Smooth muscle cell (in vitro differentiated cells): ENCODE measurements at regions not wholly inside any gene's neighbourhood (a gene's known extent, or its start where the extent isn't known, plus 50 kb on each side); places are given as distances from the start of the nearest gene placed in this dataset.

ENCODE experiments used
- DNase-seq: peaks from one replicate; lab custom pipeline; 2025; ENCODE audit not compliant: unreplicated experiment; lab: John Stamatoyannopoulos, UW
- H2AFZ ChIP-seq: fragments of 200-600 bp; sonication (generic); 2 replicates; pipeline ENCODE4 v1.6.0; 2016; ENCODE audit warnings: antibody characterized with exemption, low read depth, mild to moderate bottlenecking
- H3F3A ChIP-seq: fragments of 200-600 bp; sonication (generic); 2 replicates; pipeline ENCODE4 v1.6.0; 2017; ENCODE audit warnings: antibody characterized with exemption, low read depth
- H3K27ac ChIP-seq: fragments of 200-600 bp; sonication (generic); 2 replicates; pipeline ENCODE4 v1.5.1; 2016; ENCODE audit warnings: low read depth, mild to moderate bottlenecking
- H3K27me3 ChIP-seq: fragments of 200-600 bp; sonication (generic); 2 replicates; pipeline ENCODE4 v1.6.1; 2016; ENCODE audit warnings: low read depth, mild to moderate bottlenecking
- H3K36me3 ChIP-seq: fragments of 200-600 bp; sonication (generic); 2 replicates; pipeline ENCODE4 v1.5.1; 2016; ENCODE audit warnings: low read depth
- H3K4me1 ChIP-seq: fragments of 200-600 bp; sonication (generic); 2 replicates; pipeline ENCODE4 v1.5.1; 2016; ENCODE audit warnings: low read depth
- H3K4me2 ChIP-seq: fragments of 200-600 bp; sonication (generic); 2 replicates; pipeline ENCODE4 v1.6.0; 2016; ENCODE audit warnings: mild to moderate bottlenecking
- H3K4me3 ChIP-seq: fragments of 200-600 bp; sonication (generic); 2 replicates; pipeline ENCODE4 v1.5.1; 2016; ENCODE audit warnings: mild to moderate bottlenecking
- H3K79me2 ChIP-seq: fragments of 200-600 bp; sonication (generic); 2 replicates; pipeline ENCODE4 v1.6.0; 2016; ENCODE audit warnings: low read depth, mild to moderate bottlenecking
- H3K9ac ChIP-seq: fragments of 200-600 bp; sonication (generic); 2 replicates; pipeline ENCODE4 v1.6.0; 2016; ENCODE audit warnings: low read depth
- H3K9me3 ChIP-seq: fragments of 200-600 bp; sonication (generic); replicated peaks from 2 replicates; pipeline ENCODE4 v1.5.1; 2016; ENCODE audit warnings: low read depth
- H4K20me1 ChIP-seq: fragments of 200-600 bp; sonication (generic); 2 replicates; pipeline ENCODE4 v1.6.0; 2016; ENCODE audit warnings: low read depth
- WGBS: methylation state at CpG from one replicate; pipeline ENCODE4 v1.1.7; 2016; ENCODE audit warnings: low lambda C conversion rate; 5-methylcytosine and 5-hydroxymethylcytosine counted together
- TF ChIP-seq, protein P1 (sequence below): fragments of 200-600 bp; sonication (generic); IDR thresholded peaks from 2 replicates; pipeline ENCODE4 v1.5.1; 2017; ENCODE audit warnings: borderline replicate concordance, mild to moderate bottlenecking, antibody characterized with exemption; ENCODE audit not compliant: insufficient read depth, poor library complexity, severe bottlenecking

DNA sequence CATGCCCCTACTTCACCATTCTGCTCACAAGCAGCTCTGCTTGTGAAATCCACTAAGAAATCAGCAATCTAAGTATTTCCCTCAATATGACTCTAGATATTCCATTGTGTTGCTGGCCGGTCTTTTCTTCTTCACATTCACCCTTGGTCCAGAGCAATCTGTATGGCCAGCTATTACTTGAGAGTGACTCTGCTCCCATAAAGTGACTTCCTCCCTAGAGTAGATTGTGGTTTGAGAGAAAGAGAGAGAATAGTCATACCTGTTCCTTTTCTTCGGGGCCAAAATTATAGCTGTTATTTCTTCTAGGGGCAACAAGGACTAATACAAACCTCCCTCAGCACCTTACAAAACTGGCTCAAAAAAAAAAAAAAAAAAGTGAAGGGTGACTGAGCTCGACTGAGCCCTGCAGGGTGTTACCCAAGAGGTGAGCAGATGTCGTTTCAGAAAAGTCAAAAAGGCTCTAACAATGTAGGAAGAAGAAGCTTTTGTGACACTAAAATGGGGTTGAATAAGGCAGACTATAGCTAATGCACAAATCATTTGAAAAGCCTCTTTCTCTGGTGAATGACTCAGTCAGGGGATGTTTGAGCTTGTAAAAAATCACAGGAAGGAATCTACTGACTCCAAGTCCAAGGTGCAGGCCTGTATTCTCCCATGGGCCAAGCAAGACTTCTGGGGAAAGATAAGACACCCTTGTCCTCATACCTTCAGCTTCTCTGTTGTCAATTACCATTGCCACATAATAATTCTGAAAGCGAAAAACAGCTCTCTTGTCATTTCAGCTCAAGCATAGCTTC lies 161.0 kb upstream of the SLC24A5 start:
- H3K4me3 ChIP-seq, result no peak overlapping the region
- WGBS, result 73% methylated on average over 5 of the region's 5 CpGs
- no peak for DNase-seq
- no peaks in the 10 kb centered on the region for H3K36me3 ChIP-seq
- no peak overlapping the region for H3K27ac ChIP-seq
- H3K9ac ChIP-seq, result no peak overlapping the region
- H2AFZ ChIP-seq, result no peak overlapping the region
- no peaks in the 10 kb centered on the region for H4K20me1 ChIP-seq
- TF ChIP-seq, protein P1, sequence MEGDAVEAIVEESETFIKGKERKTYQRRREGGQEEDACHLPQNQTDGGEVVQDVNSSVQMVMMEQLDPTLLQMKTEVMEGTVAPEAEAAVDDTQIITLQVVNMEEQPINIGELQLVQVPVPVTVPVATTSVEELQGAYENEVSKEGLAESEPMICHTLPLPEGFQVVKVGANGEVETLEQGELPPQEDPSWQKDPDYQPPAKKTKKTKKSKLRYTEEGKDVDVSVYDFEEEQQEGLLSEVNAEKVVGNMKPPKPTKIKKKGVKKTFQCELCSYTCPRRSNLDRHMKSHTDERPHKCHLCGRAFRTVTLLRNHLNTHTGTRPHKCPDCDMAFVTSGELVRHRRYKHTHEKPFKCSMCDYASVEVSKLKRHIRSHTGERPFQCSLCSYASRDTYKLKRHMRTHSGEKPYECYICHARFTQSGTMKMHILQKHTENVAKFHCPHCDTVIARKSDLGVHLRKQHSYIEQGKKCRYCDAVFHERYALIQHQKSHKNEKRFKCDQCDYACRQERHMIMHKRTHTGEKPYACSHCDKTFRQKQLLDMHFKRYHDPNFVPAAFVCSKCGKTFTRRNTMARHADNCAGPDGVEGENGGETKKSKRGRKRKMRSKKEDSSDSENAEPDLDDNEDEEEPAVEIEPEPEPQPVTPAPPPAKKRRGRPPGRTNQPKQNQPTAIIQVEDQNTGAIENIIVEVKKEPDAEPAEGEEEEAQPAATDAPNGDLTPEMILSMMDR, result no peak
- H3K79me2 ChIP-seq, result no peaks in the 10 kb centered on the region
- H3K4me2 ChIP-seq, result no peak overlapping the region
- H3K27me3 ChIP-seq, result no peaks in the 10 kb centered on the region
- H3F3A ChIP-seq, result no peaks in the 10 kb centered on the region
- H3K9me3 ChIP-seq, result no peaks in the 10 kb centered on the region
- H3K4me1 ChIP-seq, result peaks cover 15% of the 10 kb centered on the region

GRCh38 chr15:47961401-47962090 lies 159.2 kb upstream of the SLC24A5 start:
- no peak overlapping the region for H3K27ac ChIP-seq
- peaks cover 4% of the 10 kb centered on the region for H3K4me1 ChIP-seq
- H3K27me3 ChIP-seq, result no peaks in the 10 kb centered on the region
- no peaks in the 10 kb centered on the region for H3K36me3 ChIP-seq
- TF ChIP-seq, protein P1, result no peak
- no peaks in the 10 kb centered on the region for H3K79me2 ChIP-seq
- no peak overlapping the region for H2AFZ ChIP-seq
- no peak overlapping the region for H3K9ac ChIP-seq
- H3F3A ChIP-seq, result no peaks in the 10 kb centered on the region
- H4K20me1 ChIP-seq, result no peaks in the 10 kb centered on the region
- 90% methylated on average over 9 of the region's 9 CpGs for WGBS
- DNase-seq, result no peak
- H3K4me3 ChIP-seq, result no peak overlapping the region
- H3K9me3 ChIP-seq, result no peaks in the 10 kb centered on the region
- no peak overlapping the region for H3K4me2 ChIP-seq

DNA sequence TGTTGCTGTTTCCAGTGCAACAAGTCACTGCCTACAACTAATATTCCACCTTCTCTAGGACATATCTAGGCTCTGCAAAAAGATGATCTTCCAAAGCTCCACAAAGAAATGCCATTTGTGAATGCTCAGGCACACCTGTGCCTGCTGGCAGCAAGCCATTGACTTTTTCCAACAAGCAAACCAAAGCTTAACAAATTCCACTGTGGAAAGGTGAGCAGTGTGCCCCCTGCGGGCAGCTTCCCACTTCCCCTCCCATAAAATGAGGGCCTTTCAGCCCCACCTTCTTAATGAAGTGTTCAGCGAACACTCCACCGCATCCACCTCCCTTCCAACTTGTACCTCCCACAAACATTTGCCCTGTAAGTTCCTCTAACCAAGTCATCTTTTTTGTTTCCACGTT lies 157.5 kb upstream of the SLC24A5 start:
- H3K79me2 ChIP-seq, result no peaks in the 10 kb centered on the region
- H3K4me1 ChIP-seq, result peaks cover 4% of the 10 kb centered on the region
- no peak overlapping the region for H3K4me3 ChIP-seq
- H4K20me1 ChIP-seq, result no peaks in the 10 kb centered on the region
- H3K27ac ChIP-seq, result no peak overlapping the region
- H3F3A ChIP-seq, result no peaks in the 10 kb centered on the region
- H3K36me3 ChIP-seq, result no peaks in the 10 kb centered on the region
- DNase-seq, result no peak
- no peak overlapping the region for H2AFZ ChIP-seq
- TF ChIP-seq, protein P1, result no peak
- no peak overlapping the region for H3K4me2 ChIP-seq
- no peak overlapping the region for H3K9ac ChIP-seq
- 74% methylated on average over 4 of the region's 4 CpGs for WGBS
- H3K9me3 ChIP-seq, result no peaks in the 10 kb centered on the region
- H3K27me3 ChIP-seq, result no peaks in the 10 kb centered on the region

GRCh38 chr15:47964229-47964628 lies 156.6 kb upstream of the SLC24A5 start:
- Histone ChIP-seq H3K36me3 (no peaks in the 10 kb centered on the region), H3K9me3 (no peaks in the 10 kb centered on the region), H3K79me2 (no peaks in the 10 kb centered on the region), H3K27me3 (no peaks in the 10 kb centered on the region), H3F3A (no peaks in the 10 kb centered on the region), H2AFZ (no peak overlapping the region), H3K27ac (no peak overlapping the region), H3K4me1 (peaks cover 4% of the 10 kb centered on the region), H3K4me2 (no peak overlapping the region), H3K9ac (no peak overlapping the region), H3K4me3 (no peak overlapping the region), H4K20me1 (no peaks in the 10 kb centered on the region)
- TF ChIP-seq, protein P1, result no peak
- WGBS, result 69% methylated on average over 2 of the region's 2 CpGs
- DNase-seq, result no peak
